ENCODE measurements at regions not wholly inside any gene's neighbourhood (a gene's known extent, or its start where the extent isn't known, plus 50 kb on each side); places are given as distances from the start of the nearest gene placed in this dataset.

DNA sequence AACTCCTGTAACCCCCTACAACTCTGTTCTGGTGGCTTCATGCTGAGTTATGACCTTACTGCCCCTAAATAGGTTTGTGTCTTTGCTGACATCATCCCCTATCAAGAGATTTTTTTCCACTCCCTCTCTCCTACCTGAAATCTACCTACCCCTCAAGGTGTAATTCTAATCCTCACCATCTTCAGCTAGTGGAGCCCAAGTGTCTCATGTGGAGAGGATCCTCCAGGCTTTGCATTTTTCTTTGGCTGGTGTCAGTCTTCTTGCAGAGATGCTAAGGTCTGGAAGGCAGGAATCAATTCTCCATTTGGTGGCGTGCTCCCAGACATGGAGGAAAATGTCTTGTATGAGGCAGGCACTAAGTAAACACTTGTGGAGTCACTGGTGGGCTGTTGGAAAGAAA lies 74.8 kb upstream of the PRMT8 start:
- TF ChIP-seq POLR2AphosphoS5 (IDR thresholded peaks at IDR 0.05; ENCODE audit: low read depth) (no peak), SPI1 (IDR thresholded peaks at IDR 0.05; ENCODE audit: borderline replicate concordance, low read depth) (no peak), GABPA (IDR thresholded peaks at IDR 0.05; ENCODE audit: low read depth) (no peak)
- TF ChIP-seq, protein P1, sequence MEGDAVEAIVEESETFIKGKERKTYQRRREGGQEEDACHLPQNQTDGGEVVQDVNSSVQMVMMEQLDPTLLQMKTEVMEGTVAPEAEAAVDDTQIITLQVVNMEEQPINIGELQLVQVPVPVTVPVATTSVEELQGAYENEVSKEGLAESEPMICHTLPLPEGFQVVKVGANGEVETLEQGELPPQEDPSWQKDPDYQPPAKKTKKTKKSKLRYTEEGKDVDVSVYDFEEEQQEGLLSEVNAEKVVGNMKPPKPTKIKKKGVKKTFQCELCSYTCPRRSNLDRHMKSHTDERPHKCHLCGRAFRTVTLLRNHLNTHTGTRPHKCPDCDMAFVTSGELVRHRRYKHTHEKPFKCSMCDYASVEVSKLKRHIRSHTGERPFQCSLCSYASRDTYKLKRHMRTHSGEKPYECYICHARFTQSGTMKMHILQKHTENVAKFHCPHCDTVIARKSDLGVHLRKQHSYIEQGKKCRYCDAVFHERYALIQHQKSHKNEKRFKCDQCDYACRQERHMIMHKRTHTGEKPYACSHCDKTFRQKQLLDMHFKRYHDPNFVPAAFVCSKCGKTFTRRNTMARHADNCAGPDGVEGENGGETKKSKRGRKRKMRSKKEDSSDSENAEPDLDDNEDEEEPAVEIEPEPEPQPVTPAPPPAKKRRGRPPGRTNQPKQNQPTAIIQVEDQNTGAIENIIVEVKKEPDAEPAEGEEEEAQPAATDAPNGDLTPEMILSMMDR (IDR thresholded peaks at IDR 0.05; ENCODE audit: insufficient read depth, low read length) = no peak

Data from HL-60 (cell line).